HepG2 (cell line): ENCODE measurements at regions not wholly inside any gene's neighbourhood (a gene's known extent, or its start where the extent isn't known, plus 50 kb on each side); places are given as distances from the start of the nearest gene placed in this dataset.

ENCODE experiments used
- ATAC-seq: fragments of 200-7000 bp; cut with Tn5 transposase; 3 replicates; pipeline ENCODE4 v1.9.1; 2020; ENCODE audit warnings: mild to moderate bottlenecking, moderate library complexity
- BruUV-seq: library from RNA; stranded (reverse); fragments of 400-500 nt; replicated peaks from 2 replicates; lab custom pipeline; 2021; lab: Mats Ljungman, UMichigan
- CTCF ChIA-PET: fragments of 300-600 bp; formaldehyde crosslinking; extraction: SDS; loops from one replicate; lab custom pipeline; 2021; ENCODE audit warnings: low total read pairs, inconsistent platforms, low intra/inter-chr PET ratio; lab: Yijun Ruan, JAX
- POLR2A ChIA-PET: fragments of 350-600 bp; sonication (Branson Sonifier 250); formaldehyde crosslinking; loops from one replicate; lab custom pipeline; 2020; ENCODE audit warnings: antibody characterized with exemption, inconsistent platforms; lab: Yijun Ruan, JAX
- DNase-seq: peaks from one replicate; pipeline ENCODE4 v3.0.0-alpha.2; 2015; ENCODE audit warnings: low spot score
- FAIRE-seq: peaks from 3 replicates; lab custom pipeline; 2011; peaks lifted over from hg19 to GRCh38; lab: Jason Lieb, UNC
- H2AFZ ChIP-seq: one replicate; pipeline ENCODE4 v1.6.1; 2011; ENCODE audit warnings: low read length, inconsistent platforms
- H3K27ac ChIP-seq: fragments of 300-600 bp; 3 replicates; pipeline ENCODE4 v1.8.0; 2011; ENCODE audit warnings: mixed run types, mild to moderate bottlenecking, mixed read lengths, low read length, inconsistent platforms; ENCODE audit not compliant: insufficient read depth; ENCODE audit errors: extremely low read length
- H3K27me3 ChIP-seq, 2 experiments: fragments of 200-600 bp in 1 of 2; 2 replicates in 1 of 2; 3 replicates in 1 of 2; pipeline versions ENCODE4 v1.6.0 to v1.8.0; 2011; ENCODE audit warnings: low read length in 2 of 2, mild to moderate bottlenecking in 2 of 2, moderate library complexity in 2 of 2, inconsistent platforms in 1 of 2; ENCODE audit not compliant: insufficient read depth in 2 of 2, control insufficient read depth in 1 of 2
- H3K36me3 ChIP-seq, 2 experiments: fragments of 200-600 bp in 1 of 2; replicated peaks in 1 of 2; 2 replicates in 1 of 2; 3 replicates in 1 of 2; pipeline versions ENCODE4 v1.5.1 to v1.8.0; 2011; ENCODE audit warnings: low read length in 2 of 2, inconsistent platforms in 1 of 2; ENCODE audit not compliant: insufficient read depth in 2 of 2, control insufficient read depth in 1 of 2
- H3K4me1 ChIP-seq: 2 replicates; pipeline ENCODE4 v1.5.1; 2012; ENCODE audit warnings: low read length, inconsistent platforms; ENCODE audit not compliant: insufficient read depth
- H3K4me2 ChIP-seq: 2 replicates; pipeline ENCODE4 v1.6.0; 2011; ENCODE audit warnings: low read depth, low read length, inconsistent platforms
- H3K4me3 ChIP-seq, 3 experiments: fragments of 200-600 bp in 1 of 3; sonication (generic), shearing (Covaris generic) in 1 of 3; replicated peaks in 1 of 3; 2 replicates each; pipeline ENCODE4 v1.5.1; 2011 to 2016; ENCODE audit warnings: low read length in 3 of 3, inconsistent platforms in 2 of 3, low read depth in 2 of 3, mild to moderate bottlenecking in 2 of 3, control low read depth in 1 of 3, mixed read lengths in 1 of 3; ENCODE audit not compliant: insufficient read depth in 1 of 3
- H3K79me2 ChIP-seq: one replicate; pipeline ENCODE4 v1.6.1; 2011; ENCODE audit warnings: low read length, inconsistent platforms; ENCODE audit not compliant: insufficient read depth
- H3K9ac ChIP-seq: 2 replicates; pipeline ENCODE4 v1.6.0; 2011; ENCODE audit warnings: mild to moderate bottlenecking, low read depth, low read length, inconsistent platforms; ENCODE audit not compliant: insufficient read depth
- H3K9me3 ChIP-seq: 2 replicates; pipeline ENCODE4 v1.5.1; 2012; ENCODE audit warnings: mild to moderate bottlenecking, low read length
- H4K20me1 ChIP-seq: 2 replicates; pipeline ENCODE4 v1.6.0; 2011; ENCODE audit warnings: inconsistent platforms, mild to moderate bottlenecking, low read length, moderate library complexity; ENCODE audit not compliant: insufficient read depth
- KDM3A ChIP-seq: IDR thresholded peaks from 2 replicates; pipeline ENCODE4 v1.6.1; 2018; ENCODE audit warnings: low read depth, missing compliant biosample characterization
- MED1 ChIP-seq: sonication (generic); formaldehyde crosslinking; IDR thresholded peaks from 2 replicates; pipeline ENCODE4 v1.4.0; 2020; ENCODE audit warnings: missing genetic modification reagents
- NFE2L1 ChIP-seq: sonication (generic); formaldehyde crosslinking; IDR thresholded peaks from 2 replicates; pipeline ENCODE4 v1.4.0; 2020; ENCODE audit warnings: missing genetic modification reagents, mild to moderate bottlenecking, borderline replicate concordance
- SAFB2 ChIP-seq: sonication (generic); formaldehyde crosslinking; IDR thresholded peaks from 2 replicates; pipeline ENCODE4 v1.5.1; 2020; ENCODE audit warnings: missing genetic modification reagents, low read depth, mild to moderate bottlenecking, borderline replicate concordance
- SIX1 ChIP-seq: sonication (generic); formaldehyde crosslinking; IDR thresholded peaks from 2 replicates; pipeline ENCODE4 v1.4.0; 2020; ENCODE audit warnings: missing genetic modification reagents, borderline replicate concordance
- SMAD1 ChIP-seq: sonication (generic); formaldehyde crosslinking; IDR thresholded peaks from 2 replicates; pipeline ENCODE4 v1.4.0; 2020; ENCODE audit warnings: missing genetic modification reagents, low read depth, mild to moderate bottlenecking, borderline replicate concordance
- TP53 ChIP-seq: sonication (generic); formaldehyde crosslinking; conservative IDR thresholded peaks from 2 replicates; pipeline ENCODE4 v1.4.0; 2020; ENCODE audit warnings: missing genetic modification reagents
- ZBTB1 ChIP-seq: sonication (generic); formaldehyde crosslinking; IDR thresholded peaks from 2 replicates; pipeline ENCODE4 v1.4.0; 2020; ENCODE audit warnings: missing genetic modification reagents, borderline replicate concordance
- ZC3H13 ChIP-seq: sonication (generic); formaldehyde crosslinking; IDR thresholded peaks from 2 replicates; pipeline ENCODE4 v1.8.1; 2023; ENCODE audit warnings: mild to moderate bottlenecking, missing genetic modification reagents, moderate library complexity
- ZNF235 ChIP-seq: sonication (generic); formaldehyde crosslinking; IDR thresholded peaks from 2 replicates; pipeline ENCODE4 v1.8.1; 2023; ENCODE audit warnings: mild to moderate bottlenecking, missing genetic modification reagents, borderline replicate concordance
- ZNF660 ChIP-seq: sonication (generic); formaldehyde crosslinking; IDR thresholded peaks from 2 replicates; pipeline ENCODE4 v1.5.1; 2020; ENCODE audit warnings: mild to moderate bottlenecking, low read depth, missing genetic modification reagents, borderline replicate concordance
- ZNF674 ChIP-seq: sonication (generic); formaldehyde crosslinking; IDR thresholded peaks from 2 replicates; pipeline ENCODE4 v1.5.0; 2020; ENCODE audit warnings: low read depth, mild to moderate bottlenecking, missing genetic modification reagents
- WGBS: methylation state at CpG from one replicate; pipeline ENCODE4 v1.1.6; 2017; ENCODE audit warnings: low lambda C conversion rate; 5-methylcytosine and 5-hydroxymethylcytosine counted together
- in situ Hi-C: cut with HindIII; loops from 2 replicates; pipeline ENCODE4 v1.10.0; 2017; ENCODE audit warnings: low pct_unique_long_range_greater_than_20kb; ENCODE audit not compliant: extremely low pct_ligation_motif_present
- intact Hi-C: fragments of 100-400 bp; cut with micrococcal nuclease; formaldehyde crosslinking; loops from one replicate; pipeline ENCODE4 v1.10.0; 2022; ENCODE audit not compliant: unreplicated experiment
- TF ChIP-seq, protein P1 (sequence below): sonication (generic); formaldehyde crosslinking; IDR thresholded peaks from 2 replicates; pipeline ENCODE4 v1.4.0; 2020; ENCODE audit warnings: low read depth, missing genetic modification reagents
- TF ChIP-seq, protein P2 (sequence below): sonication (generic); formaldehyde crosslinking; IDR thresholded peaks from 2 replicates; pipeline ENCODE4 v1.4.0; 2020; ENCODE audit warnings: missing genetic modification reagents
- TF ChIP-seq, protein P3 (sequence below): IDR thresholded peaks from 2 replicates; pipeline ENCODE4 v1.6.1; 2016

DNA sequence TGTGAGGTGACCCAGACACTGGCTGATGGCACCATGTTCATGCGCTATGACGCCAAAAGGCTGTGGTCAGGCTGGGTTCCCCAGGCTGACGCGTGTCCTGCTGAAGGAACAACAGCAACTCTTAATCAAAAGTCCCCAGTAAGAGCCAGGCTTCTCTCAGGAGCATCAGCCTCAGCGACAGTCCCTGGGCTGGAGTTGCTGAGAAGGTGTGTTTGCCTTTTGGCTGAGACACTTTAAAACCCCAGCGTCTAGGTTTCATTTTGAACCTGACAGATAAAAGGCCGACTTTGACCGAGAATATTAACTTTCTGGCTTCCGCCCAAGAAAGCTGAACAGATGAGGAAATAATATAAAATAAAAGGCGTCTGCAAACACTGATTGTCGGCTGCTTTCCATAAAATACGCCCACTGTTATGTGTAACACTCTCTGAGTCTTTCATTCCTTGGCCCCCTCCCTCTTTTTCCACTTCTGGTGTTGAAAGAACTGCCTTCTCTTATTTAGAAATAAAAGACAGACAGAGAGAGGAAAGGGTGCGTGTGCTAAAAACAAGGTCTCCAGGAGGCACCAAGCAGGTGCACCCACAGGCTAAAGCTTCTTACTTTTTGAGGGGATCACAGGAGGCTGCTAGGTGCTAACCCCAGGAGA, 373.6 kb downstream of the MID1IP1 start:
- intact Hi-C loops (no loop called here), in situ Hi-C loops (no loop called here)
- no peak overlapping the region for H3K4me2 ChIP-seq
- no peak overlapping the region for H2AFZ ChIP-seq
- no peak overlapping the region for H3K4me3 ChIP-seq
- BruUV-seq: no TSS peak
- no peak for FAIRE-seq
- no peaks in the 10 kb centered on the region for H3K9me3 ChIP-seq
- ChIA-PET CTCF (no interaction called here), POLR2A (no interaction called here)
- H3K79me2 ChIP-seq: no peaks in the 10 kb centered on the region
- H3K36me3 ChIP-seq: no peaks in the 10 kb centered on the region
- H3K4me1 ChIP-seq: no peaks in the 10 kb centered on the region
- H3K27me3 ChIP-seq: no peaks in the 10 kb centered on the region
- ATAC-seq: no peak
- no peak overlapping the region for H3K9ac ChIP-seq
- H3K27ac ChIP-seq: no peak overlapping the region
- 5% methylated on average over 9 of the region's 13 CpGs for WGBS
- H4K20me1 ChIP-seq: no peaks in the 10 kb centered on the region
- no peak for DNase-seq
- no peak for TF ChIP-seq ZC3H13 (CRISPR knock-in tag)
- TF ChIP-seq ZNF235: no peak
- TF ChIP-seq, protein P1, sequence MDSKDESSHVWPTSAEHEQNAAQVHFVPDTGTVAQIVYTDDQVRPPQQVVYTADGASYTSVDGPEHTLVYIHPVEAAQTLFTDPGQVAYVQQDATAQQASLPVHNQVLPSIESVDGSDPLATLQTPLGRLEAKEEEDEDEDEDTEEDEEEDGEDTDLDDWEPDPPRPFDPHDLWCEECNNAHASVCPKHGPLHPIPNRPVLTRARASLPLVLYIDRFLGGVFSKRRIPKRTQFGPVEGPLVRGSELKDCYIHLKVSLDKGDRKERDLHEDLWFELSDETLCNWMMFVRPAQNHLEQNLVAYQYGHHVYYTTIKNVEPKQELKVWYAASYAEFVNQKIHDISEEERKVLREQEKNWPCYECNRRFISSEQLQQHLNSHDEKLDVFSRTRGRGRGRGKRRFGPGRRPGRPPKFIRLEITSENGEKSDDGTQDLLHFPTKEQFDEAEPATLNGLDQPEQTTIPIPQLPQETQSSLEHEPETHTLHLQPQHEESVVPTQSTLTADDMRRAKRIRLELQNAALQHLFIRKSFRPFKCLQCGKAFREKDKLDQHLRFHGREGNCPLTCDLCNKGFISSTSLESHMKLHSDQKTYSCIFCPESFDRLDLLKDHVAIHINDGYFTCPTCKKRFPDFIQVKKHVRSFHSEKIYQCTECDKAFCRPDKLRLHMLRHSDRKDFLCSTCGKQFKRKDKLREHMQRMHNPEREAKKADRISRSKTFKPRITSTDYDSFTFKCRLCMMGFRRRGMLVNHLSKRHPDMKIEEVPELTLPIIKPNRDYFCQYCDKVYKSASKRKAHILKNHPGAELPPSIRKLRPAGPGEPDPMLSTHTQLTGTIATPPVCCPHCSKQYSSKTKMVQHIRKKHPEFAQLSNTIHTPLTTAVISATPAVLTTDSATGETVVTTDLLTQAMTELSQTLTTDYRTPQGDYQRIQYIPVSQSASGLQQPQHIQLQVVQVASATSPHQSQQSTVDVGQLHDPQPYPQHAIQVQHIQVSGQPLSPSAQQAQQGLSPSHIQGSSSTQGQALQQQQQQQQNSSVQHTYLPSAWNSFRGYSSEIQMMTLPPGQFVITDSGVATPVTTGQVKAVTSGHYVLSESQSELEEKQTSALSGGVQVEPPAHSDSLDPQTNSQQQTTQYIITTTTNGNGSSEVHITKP (CRISPR knock-in tag): no peak
- TF ChIP-seq SIX1 (CRISPR knock-in tag): no peak
- TF ChIP-seq NFE2L1 (CRISPR knock-in tag): no peak
- TF ChIP-seq TP53 (CRISPR knock-in tag): no peak
- no peak for TF ChIP-seq SMAD1
- no peak for TF ChIP-seq ZNF660 (CRISPR knock-in tag)
- no peak for TF ChIP-seq ZNF674 (CRISPR knock-in tag)
- TF ChIP-seq, protein P2, sequence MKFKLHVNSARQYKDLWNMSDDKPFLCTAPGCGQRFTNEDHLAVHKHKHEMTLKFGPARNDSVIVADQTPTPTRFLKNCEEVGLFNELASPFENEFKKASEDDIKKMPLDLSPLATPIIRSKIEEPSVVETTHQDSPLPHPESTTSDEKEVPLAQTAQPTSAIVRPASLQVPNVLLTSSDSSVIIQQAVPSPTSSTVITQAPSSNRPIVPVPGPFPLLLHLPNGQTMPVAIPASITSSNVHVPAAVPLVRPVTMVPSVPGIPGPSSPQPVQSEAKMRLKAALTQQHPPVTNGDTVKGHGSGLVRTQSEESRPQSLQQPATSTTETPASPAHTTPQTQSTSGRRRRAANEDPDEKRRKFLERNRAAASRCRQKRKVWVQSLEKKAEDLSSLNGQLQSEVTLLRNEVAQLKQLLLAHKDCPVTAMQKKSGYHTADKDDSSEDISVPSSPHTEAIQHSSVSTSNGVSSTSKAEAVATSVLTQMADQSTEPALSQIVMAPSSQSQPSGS: no peak
- TF ChIP-seq, protein P3, sequence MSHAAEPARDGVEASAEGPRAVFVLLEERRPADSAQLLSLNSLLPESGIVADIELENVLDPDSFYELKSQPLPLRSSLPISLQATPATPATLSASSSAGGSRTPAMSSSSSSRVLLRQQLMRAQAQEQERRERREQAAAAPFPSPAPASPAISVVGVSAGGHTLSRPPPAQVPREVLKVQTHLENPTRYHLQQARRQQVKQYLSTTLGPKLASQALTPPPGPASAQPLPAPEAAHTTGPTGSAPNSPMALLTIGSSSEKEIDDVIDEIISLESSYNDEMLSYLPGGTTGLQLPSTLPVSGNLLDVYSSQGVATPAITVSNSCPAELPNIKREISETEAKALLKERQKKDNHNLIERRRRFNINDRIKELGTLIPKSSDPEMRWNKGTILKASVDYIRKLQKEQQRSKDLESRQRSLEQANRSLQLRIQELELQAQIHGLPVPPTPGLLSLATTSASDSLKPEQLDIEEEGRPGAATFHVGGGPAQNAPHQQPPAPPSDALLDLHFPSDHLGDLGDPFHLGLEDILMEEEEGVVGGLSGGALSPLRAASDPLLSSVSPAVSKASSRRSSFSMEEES (CRISPR knock-in tag): no peak
- TF ChIP-seq MED1 (CRISPR knock-in tag): no peak
- TF ChIP-seq SAFB2: no peak
- no peak for TF ChIP-seq ZBTB1 (CRISPR knock-in tag)
- no peak for TF ChIP-seq KDM3A (CRISPR knock-in tag)
